ENCODE measurements at regions not wholly inside any gene's neighbourhood (a gene's known extent, or its start where the extent isn't known, plus 50 kb on each side); places are given as distances from the start of the nearest gene placed in this dataset.

DNA sequence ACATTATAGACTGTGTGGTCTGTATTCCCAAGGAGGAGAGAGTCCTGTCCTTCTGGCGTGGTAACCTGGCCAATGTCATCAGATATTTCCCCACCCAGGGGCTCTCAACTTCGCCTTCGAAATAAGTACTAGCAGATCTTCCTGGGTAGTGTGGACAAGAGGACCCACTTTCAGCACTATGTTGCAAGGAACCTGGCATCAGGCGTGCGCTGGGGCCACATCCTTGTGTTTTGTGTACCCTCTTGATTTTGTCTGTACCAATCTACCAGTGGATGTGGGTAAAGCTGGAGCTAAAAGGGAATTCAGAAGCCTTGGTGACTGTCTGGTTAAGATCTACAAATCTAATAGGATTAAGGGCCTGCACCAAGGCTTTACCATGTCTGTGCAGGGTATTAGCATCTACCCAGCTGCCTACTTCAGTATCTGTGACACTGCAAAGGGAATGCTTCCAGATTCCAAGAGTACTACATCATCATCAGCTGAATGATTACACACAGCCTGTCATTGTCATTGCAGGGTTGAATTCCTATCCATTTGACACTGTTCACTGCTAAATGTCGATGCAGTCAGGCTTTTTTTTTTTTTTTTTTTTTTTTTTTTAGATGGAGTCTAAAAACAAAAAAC, 148.0 kb downstream of the PRR20E start:
- ATAC-seq, result no peak
- no peak overlapping the region for H3K4me3 ChIP-seq
- H3K27ac ChIP-seq, result no peak overlapping the region
- FAIRE-seq, result no peak
- ChIA-PET POLR2A (no interaction called here), CTCF (no interaction called here)
- no peaks in the 10 kb centered on the region for H3K9me3 ChIP-seq
- H3K4me2 ChIP-seq, result no peak overlapping the region
- no peak for DNase-seq (ENCODE audit: low read depth in 1 of 2, low spot score in 1 of 2)
- 0% methylated on average over 2 of the region's 6 CpGs for WGBS (ENCODE audit: missing lambda C conversion rate)
- H3K4me1 ChIP-seq, result no peaks in the 10 kb centered on the region
- TF ChIP-seq CBX2 (IDR thresholded peaks at IDR 0.05; ENCODE audit: borderline replicate concordance, low read depth), result no peak
- TF ChIP-seq, protein P1, sequence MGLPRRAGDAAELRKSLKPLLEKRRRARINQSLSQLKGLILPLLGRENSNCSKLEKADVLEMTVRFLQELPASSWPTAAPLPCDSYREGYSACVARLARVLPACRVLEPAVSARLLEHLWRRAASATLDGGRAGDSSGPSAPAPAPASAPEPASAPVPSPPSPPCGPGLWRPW (IDR thresholded peaks at IDR 0.05), result no peak
- TF ChIP-seq ZC3H11A (IDR thresholded peaks at IDR 0.05), result no peak
- TF ChIP-seq POLR2AphosphoS2 (conservative IDR thresholded peaks at IDR 0.05; ENCODE audit: low read length), result no peak
- TF ChIP-seq SMC3 (IDR thresholded peaks at IDR 0.05), result no peak
- no peak for TF ChIP-seq EP300 (IDR thresholded peaks at IDR 0.05)
- TF ChIP-seq, protein P2, sequence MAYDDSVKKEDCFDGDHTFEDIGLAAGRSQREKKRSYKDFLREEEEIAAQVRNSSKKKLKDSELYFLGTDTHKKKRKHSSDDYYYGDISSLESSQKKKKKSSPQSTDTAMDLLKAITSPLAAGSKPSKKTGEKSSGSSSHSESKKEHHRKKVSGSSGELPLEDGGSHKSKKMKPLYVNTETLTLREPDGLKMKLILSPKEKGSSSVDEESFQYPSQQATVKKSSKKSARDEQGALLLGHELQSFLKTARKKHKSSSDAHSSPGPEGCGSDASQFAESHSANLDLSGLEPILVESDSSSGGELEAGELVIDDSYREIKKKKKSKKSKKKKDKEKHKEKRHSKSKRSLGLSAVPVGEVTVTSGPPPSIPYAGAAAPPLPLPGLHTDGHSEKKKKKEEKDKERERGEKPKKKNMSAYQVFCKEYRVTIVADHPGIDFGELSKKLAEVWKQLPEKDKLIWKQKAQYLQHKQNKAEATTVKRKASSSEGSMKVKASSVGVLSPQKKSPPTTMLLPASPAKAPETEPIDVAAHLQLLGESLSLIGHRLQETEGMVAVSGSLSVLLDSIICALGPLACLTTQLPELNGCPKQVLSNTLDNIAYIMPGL (CRISPR knock-in tag; IDR thresholded peaks at IDR 0.05; ENCODE audit: borderline replicate concordance), result no peak
- TF ChIP-seq MAZ (IDR thresholded peaks at IDR 0.05; ENCODE audit: borderline replicate concordance, low read depth, low read length), result no peak
- TF ChIP-seq CHD2 (IDR thresholded peaks at IDR 0.05; ENCODE audit: low read length, partially characterized antibody), result no peak

GRCh38 chr13:57326532-57326931, 159.5 kb downstream of the PRR20E start:
- DNase-seq (ENCODE audit: low read depth in 1 of 2, low spot score in 1 of 2) (no peak), ATAC-seq (no peak), FAIRE-seq (no peak)
- Histone ChIP-seq H3K4me3 (no peak overlapping the region), H3K4me1 (no peaks in the 10 kb centered on the region), H3K27ac (no peak overlapping the region), H3K9me3 (no peaks in the 10 kb centered on the region), H3K4me2 (no peak overlapping the region)
- 6% methylated on average over 1 of the region's 1 CpG for WGBS (ENCODE audit: missing lambda C conversion rate)
- POLR2A ChIA-PET, result no interaction called here
- CTCF ChIA-PET, result no interaction called here
- TF ChIP-seq NPAS2 (CRISPR knock-in tag; IDR thresholded peaks at IDR 0.05; ENCODE audit: borderline replicate concordance) (no peak), BHLHE40 (IDR thresholded peaks at IDR 0.05; ENCODE audit: low read depth, low read length) (no peak), EHMT2 (IDR thresholded peaks at IDR 0.05; ENCODE audit: low read depth) (no peak), HOXB13 (CRISPR knock-in tag; IDR thresholded peaks at IDR 0.05; ENCODE audit: low read depth) (no peak), FOSL2 (IDR thresholded peaks at IDR 0.05) (no peak), FOSL2 (CRISPR knock-in tag; IDR thresholded peaks at IDR 0.05) (no peak), POLR2A (IDR thresholded peaks at IDR 0.05; ENCODE audit: low read length) (no peak), CTCF (IDR thresholded peaks at IDR 0.05) (no peak), HDAC2 (IDR thresholded peaks at IDR 0.05) (no peak), RNF2 (IDR thresholded peaks at IDR 0.05; ENCODE audit: borderline replicate concordance, low read depth) (no peak), RARB (CRISPR knock-in tag; IDR thresholded peaks at IDR 0.05) (no peak)
- TF ChIP-seq, protein P3, sequence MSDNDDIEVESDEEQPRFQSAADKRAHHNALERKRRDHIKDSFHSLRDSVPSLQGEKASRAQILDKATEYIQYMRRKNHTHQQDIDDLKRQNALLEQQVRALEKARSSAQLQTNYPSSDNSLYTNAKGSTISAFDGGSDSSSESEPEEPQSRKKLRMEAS (IDR thresholded peaks at IDR 0.05), result no peak
- TF ChIP-seq, protein P4, sequence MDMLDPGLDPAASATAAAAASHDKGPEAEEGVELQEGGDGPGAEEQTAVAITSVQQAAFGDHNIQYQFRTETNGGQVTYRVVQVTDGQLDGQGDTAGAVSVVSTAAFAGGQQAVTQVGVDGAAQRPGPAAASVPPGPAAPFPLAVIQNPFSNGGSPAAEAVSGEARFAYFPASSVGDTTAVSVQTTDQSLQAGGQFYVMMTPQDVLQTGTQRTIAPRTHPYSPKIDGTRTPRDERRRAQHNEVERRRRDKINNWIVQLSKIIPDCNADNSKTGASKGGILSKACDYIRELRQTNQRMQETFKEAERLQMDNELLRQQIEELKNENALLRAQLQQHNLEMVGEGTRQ (IDR thresholded peaks at IDR 0.05), result no peak
- TF ChIP-seq, protein P2 (CRISPR knock-in tag; IDR thresholded peaks at IDR 0.05; ENCODE audit: borderline replicate concordance), result no peak
- TF ChIP-seq, protein P5, sequence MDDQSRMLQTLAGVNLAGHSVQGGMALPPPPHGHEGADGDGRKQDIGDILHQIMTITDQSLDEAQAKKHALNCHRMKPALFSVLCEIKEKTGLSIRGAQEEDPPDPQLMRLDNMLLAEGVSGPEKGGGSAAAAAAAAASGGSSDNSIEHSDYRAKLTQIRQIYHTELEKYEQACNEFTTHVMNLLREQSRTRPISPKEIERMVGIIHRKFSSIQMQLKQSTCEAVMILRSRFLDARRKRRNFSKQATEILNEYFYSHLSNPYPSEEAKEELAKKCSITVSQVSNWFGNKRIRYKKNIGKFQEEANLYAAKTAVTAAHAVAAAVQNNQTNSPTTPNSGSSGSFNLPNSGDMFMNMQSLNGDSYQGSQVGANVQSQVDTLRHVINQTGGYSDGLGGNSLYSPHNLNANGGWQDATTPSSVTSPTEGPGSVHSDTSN (IDR thresholded peaks at IDR 0.05), result no peak

Measured in A549 (cell line).